GM12878 (cell line): ENCODE measurements at regions not wholly inside any gene's neighbourhood (a gene's known extent, or its start where the extent isn't known, plus 50 kb on each side); places are given as distances from the start of the nearest gene placed in this dataset.

Experiments used
- ATAC-seq: fragments of 200-7000 bp; cut with Tn5 transposase; 3 replicates; pipeline ENCODE4 v1.9.1; 2020; ENCODE audit warnings: mild to moderate bottlenecking, moderate library complexity
- BruUV-seq: library from RNA; stranded (reverse); fragments of 400-500 nt; replicated peaks from 2 replicates; lab custom pipeline; 2021; lab: Mats Ljungman, UMichigan
- CTCF ChIA-PET: fragments of 300-600 bp; sonication (Branson Sonifier 250); formaldehyde crosslinking; extraction: SDS; loops from one replicate; lab custom pipeline; 2021; ENCODE audit warnings: inconsistent platforms; lab: Yijun Ruan, JAX
- POLR2A ChIA-PET: fragments of 350-600 bp; formaldehyde crosslinking; extraction: SDS; loops from one replicate; lab custom pipeline; 2021; ENCODE audit warnings: inconsistent platforms; lab: Charles Lee
- RAD21 ChIA-PET: fragments of 300-600 bp; sonication (Branson Sonifier 250); formaldehyde crosslinking; loops from one replicate; lab custom pipeline; 2023; ENCODE audit warnings: antibody characterized with exemption; ENCODE audit not compliant: unreplicated experiment; lab: Charles Lee
- SMC1A ChIA-PET: fragments of 300-600 bp; sonication (Branson Sonifier 250); formaldehyde crosslinking; loops from one replicate; lab custom pipeline; 2023; ENCODE audit not compliant: unreplicated experiment, uncharacterized antibody; lab: Charles Lee
- DNase-seq: peaks from one replicate; pipeline ENCODE4 v3.0.0-alpha.2; 2011; ENCODE audit warnings: low read depth, low spot score
- FAIRE-seq: peaks from 3 replicates; lab custom pipeline; 2011; peaks lifted over from hg19 to GRCh38; lab: Jason Lieb, UNC
- H2AFZ ChIP-seq: 2 replicates; pipeline ENCODE4 v1.6.0; 2011; ENCODE audit warnings: low read depth, low read length, control low read depth; ENCODE audit not compliant: control insufficient read depth
- H3K27ac ChIP-seq: 2 replicates; pipeline ENCODE4 v1.5.1; 2011; ENCODE audit warnings: control low read depth; ENCODE audit not compliant: control insufficient read depth, insufficient read depth
- H3K27me3 ChIP-seq, 2 experiments: replicated peaks in 1 of 2; 2 replicates each; pipeline versions ENCODE4 v1.6.0 to v1.6.1; 2011; ENCODE audit warnings: low read length in 1 of 2; ENCODE audit not compliant: control insufficient read depth in 2 of 2, insufficient read depth in 2 of 2
- H3K36me3 ChIP-seq, 2 experiments: 2 replicates each; pipeline ENCODE4 v1.5.1; 2011; ENCODE audit warnings: low read length in 1 of 2; ENCODE audit not compliant: control insufficient read depth in 2 of 2, insufficient read depth in 2 of 2
- H3K4me1 ChIP-seq: 2 replicates; pipeline ENCODE4 v1.6.1; 2011; ENCODE audit warnings: mild to moderate bottlenecking, low read length, moderate library complexity, mixed read lengths; ENCODE audit not compliant: control insufficient read depth, insufficient read depth
- H3K4me2 ChIP-seq: 2 replicates; pipeline ENCODE4 v1.6.0; 2011; ENCODE audit warnings: control low read depth; ENCODE audit not compliant: control insufficient read depth, insufficient read depth
- H3K4me3 ChIP-seq: fragments of 200-600 bp; sonication (generic); 2 replicates; pipeline ENCODE4 v1.5.1; 2016
- H3K79me2 ChIP-seq: 2 replicates; pipeline ENCODE4 v1.6.0; 2011; ENCODE audit warnings: low read length; ENCODE audit not compliant: control insufficient read depth, insufficient read depth
- H3K9ac ChIP-seq: 2 replicates; pipeline ENCODE4 v1.8.0; 2011; ENCODE audit warnings: low read length, control low read depth, mixed read lengths; ENCODE audit not compliant: control insufficient read depth, insufficient read depth
- H3K9me3 ChIP-seq: replicated peaks from 3 replicates; pipeline ENCODE4 v1.5.1; 2011; ENCODE audit warnings: mild to moderate bottlenecking, low read length; ENCODE audit not compliant: control insufficient read depth, insufficient read depth
- H4K20me1 ChIP-seq: 2 replicates; pipeline ENCODE4 v1.6.0; 2011; ENCODE audit not compliant: control insufficient read depth, insufficient read depth
- ESRRA ChIP-seq: IDR thresholded peaks from 2 replicates; pipeline ENCODE4 v1.6.1; 2012; ENCODE audit warnings: mild to moderate bottlenecking, low read length, improper control_type of control experiment
- MXI1 ChIP-seq: fragments of 150-350 bp; IDR thresholded peaks from 2 replicates; pipeline ENCODE4 v1.6.1; 2011; ENCODE audit warnings: low read depth, mild to moderate bottlenecking, inconsistent platforms, low read length, improper control_type of control experiment
- NRF1 ChIP-seq: conservative IDR thresholded peaks from 2 replicates; pipeline ENCODE4 v1.6.1; 2011; ENCODE audit warnings: mild to moderate bottlenecking, low read depth, low read length, improper control_type of control experiment
- PAX5 ChIP-seq: IDR thresholded peaks from 2 replicates; pipeline ENCODE4 v1.6.1; 2011; ENCODE audit warnings: low read depth, low read length, borderline replicate concordance
- RBBP5 ChIP-seq: fragments of 200-600 bp; sonication (generic); conservative IDR thresholded peaks from 2 replicates; pipeline ENCODE4 v1.6.1; 2016
- SMAD5 ChIP-seq: IDR thresholded peaks from 2 replicates; pipeline ENCODE4 v1.6.1; 2016; ENCODE audit warnings: antibody characterized with exemption, low read depth
- SMARCA5 ChIP-seq: fragments of 450-650 bp; IDR thresholded peaks from 2 replicates; pipeline ENCODE4 v1.6.1; 2017; ENCODE audit warnings: mild to moderate bottlenecking
- SREBF1 ChIP-seq: IDR thresholded peaks from 2 replicates; pipeline ENCODE4 v1.6.1; 2012; ENCODE audit warnings: mild to moderate bottlenecking, low read length
- SRF ChIP-seq, 2 experiments: IDR thresholded peaks; 2 replicates each; pipeline ENCODE4 v1.6.1; 2011; ENCODE audit warnings: low read depth in 2 of 2, low read length in 2 of 2, mild to moderate bottlenecking in 1 of 2, moderate library complexity in 1 of 2
- WRNIP1 ChIP-seq: IDR thresholded peaks from 2 replicates; pipeline ENCODE4 v1.6.1; 2011; ENCODE audit warnings: low read depth, low read length, improper control_type of control experiment, borderline replicate concordance
- WGBS: methylation state at CpG from one replicate; pipeline ENCODE4 v1.1.6; 2016; ENCODE audit warnings: low lambda C conversion rate; ENCODE audit not compliant: insufficient replicate concordance, insufficient coverage; ENCODE audit errors: missing lambda C conversion rate; 5-methylcytosine and 5-hydroxymethylcytosine counted together
- in situ Hi-C: fragments of 300-500 bp; cut with MboI; formaldehyde crosslinking; loops from 9 replicates; pipeline ENCODE4 v1.14.3; 2018; ENCODE audit warnings: mixed read lengths
- intact Hi-C: fragments of 100-400 bp; cut with micrococcal nuclease; formaldehyde crosslinking; loops from one replicate; pipeline ENCODE4 v1.14.2; 2022; ENCODE audit not compliant: unreplicated experiment
- TF ChIP-seq, protein P1 (sequence below): IDR thresholded peaks from 2 replicates; pipeline ENCODE4 v1.6.1; 2012; ENCODE audit warnings: mild to moderate bottlenecking, low read depth, low read length
- TF ChIP-seq, protein P2 (sequence below): fragments of 450-650 bp; formaldehyde crosslinking; IDR thresholded peaks from 2 replicates; pipeline ENCODE4 v1.4.0; 2022; ENCODE audit warnings: mild to moderate bottlenecking, moderate library complexity

DNA sequence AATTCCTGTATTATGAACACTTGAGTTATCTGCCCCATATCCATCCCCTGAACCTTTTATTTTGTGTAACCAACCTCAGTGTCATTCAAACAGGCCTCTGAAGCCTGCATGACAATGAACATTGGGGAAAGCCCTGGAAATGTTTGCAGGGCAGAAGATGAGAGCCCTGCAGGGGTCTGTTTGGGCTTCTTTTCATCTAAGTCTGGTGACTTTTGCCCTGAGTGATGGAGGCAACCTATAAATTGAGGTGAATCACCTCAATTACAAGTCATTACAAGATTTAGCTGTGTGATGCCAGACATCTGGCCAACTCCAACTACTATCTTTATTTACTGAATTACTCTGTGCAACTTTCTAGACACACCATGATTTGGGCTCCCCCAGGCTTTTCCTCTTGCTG is 189.2 kb downstream of the MAF start (continued):
- TF ChIP-seq SRF (IDR thresholded peaks at IDR 0.05; ENCODE audit: low read depth in 2 of 2, low read length in 2 of 2) (no peak), SMARCA5 (no peak), RBBP5 (no peak), NRF1 (no peak), PAX5 (no peak), SMAD5 (no peak)
- TF ChIP-seq, protein P1, sequence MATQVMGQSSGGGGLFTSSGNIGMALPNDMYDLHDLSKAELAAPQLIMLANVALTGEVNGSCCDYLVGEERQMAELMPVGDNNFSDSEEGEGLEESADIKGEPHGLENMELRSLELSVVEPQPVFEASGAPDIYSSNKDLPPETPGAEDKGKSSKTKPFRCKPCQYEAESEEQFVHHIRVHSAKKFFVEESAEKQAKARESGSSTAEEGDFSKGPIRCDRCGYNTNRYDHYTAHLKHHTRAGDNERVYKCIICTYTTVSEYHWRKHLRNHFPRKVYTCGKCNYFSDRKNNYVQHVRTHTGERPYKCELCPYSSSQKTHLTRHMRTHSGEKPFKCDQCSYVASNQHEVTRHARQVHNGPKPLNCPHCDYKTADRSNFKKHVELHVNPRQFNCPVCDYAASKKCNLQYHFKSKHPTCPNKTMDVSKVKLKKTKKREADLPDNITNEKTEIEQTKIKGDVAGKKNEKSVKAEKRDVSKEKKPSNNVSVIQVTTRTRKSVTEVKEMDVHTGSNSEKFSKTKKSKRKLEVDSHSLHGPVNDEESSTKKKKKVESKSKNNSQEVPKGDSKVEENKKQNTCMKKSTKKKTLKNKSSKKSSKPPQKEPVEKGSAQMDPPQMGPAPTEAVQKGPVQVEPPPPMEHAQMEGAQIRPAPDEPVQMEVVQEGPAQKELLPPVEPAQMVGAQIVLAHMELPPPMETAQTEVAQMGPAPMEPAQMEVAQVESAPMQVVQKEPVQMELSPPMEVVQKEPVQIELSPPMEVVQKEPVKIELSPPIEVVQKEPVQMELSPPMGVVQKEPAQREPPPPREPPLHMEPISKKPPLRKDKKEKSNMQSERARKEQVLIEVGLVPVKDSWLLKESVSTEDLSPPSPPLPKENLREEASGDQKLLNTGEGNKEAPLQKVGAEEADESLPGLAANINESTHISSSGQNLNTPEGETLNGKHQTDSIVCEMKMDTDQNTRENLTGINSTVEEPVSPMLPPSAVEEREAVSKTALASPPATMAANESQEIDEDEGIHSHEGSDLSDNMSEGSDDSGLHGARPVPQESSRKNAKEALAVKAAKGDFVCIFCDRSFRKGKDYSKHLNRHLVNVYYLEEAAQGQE: no peak

DNA sequence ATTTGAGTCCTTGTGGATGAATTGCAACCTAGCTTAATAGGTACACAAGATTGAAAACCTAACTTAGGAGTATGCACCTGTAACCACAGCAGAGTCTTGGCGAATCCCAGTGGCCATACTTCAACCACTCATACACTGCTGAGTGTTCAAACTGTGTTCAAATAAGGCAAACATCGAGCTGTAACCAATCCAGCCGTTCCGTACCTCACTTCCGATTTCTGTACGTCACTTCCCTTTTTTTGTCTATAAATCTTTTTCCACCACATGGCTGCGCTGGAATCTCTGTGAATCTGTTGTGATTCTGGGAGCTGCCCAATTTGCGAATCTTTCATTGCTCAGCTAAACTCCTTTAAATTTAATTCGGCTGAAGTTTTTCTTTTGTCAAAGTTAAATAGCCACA is 190.6 kb downstream of the MAF start:
- SMC1A ChIA-PET: interaction anchor here (0.7 to 0.9 kb wide), 2 partner anchors 38 to 195 kb away, joined by 3 read pairs; no protein-coding TSS in a partner anchor
- ATAC-seq (no peak), DNase-seq (no peak), FAIRE-seq (no peak)
- H4K20me1 ChIP-seq: no peaks in the 10 kb centered on the region
- H3K4me3 ChIP-seq: no peak overlapping the region
- CTCF ChIA-PET: no interaction called here
- RAD21 ChIA-PET: no interaction called here
- no peaks in the 10 kb centered on the region for H3K27me3 ChIP-seq
- in situ Hi-C loops: no loop called here
- H3K36me3 ChIP-seq: no peaks in the 10 kb centered on the region
- H2AFZ ChIP-seq: no peak overlapping the region
- BruUV-seq: no TSS peak
- POLR2A ChIA-PET: no interaction called here
- TF ChIP-seq SREBF1 (no peak), ESRRA (no peak), MXI1 (no peak), WRNIP1 (no peak)
- TF ChIP-seq, protein P2, sequence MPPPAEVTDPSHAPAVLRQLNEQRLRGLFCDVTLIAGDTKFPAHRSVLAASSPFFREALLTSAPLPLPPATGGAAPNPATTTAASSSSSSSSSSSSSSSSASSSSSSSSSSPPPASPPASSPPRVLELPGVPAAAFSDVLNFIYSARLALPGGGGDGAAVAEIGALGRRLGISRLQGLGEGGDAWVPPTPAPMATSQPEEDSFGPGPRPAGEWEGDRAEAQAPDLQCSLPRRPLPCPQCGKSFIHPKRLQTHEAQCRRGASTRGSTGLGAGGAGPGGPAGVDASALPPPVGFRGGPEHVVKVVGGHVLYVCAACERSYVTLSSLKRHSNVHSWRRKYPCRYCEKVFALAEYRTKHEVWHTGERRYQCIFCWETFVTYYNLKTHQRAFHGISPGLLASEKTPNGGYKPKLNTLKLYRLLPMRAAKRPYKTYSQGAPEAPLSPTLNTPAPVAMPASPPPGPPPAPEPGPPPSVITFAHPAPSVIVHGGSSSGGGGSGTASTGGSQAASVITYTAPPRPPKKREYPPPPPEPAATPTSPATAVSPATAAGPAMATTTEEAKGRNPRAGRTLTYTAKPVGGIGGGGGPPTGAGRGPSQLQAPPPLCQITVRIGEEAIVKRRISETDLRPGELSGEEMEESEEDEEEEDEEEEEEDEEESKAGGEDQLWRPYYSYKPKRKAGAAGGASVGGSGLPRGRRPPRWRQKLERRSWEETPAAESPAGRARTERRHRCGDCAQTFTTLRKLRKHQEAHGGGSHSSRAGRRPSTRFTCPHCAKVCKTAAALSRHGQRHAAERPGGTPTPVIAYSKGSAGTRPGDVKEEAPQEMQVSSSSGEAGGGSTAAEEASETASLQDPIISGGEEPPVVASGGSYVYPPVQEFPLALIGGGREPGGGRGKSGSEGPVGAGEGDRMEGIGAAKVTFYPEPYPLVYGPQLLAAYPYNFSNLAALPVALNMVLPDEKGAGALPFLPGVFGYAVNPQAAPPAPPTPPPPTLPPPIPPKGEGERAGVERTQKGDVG (CRISPR knock-in tag): no peak
- WGBS: 40% methylated on average over 9 of the region's 9 CpGs
- H3K4me1 ChIP-seq: no peaks in the 10 kb centered on the region
- no peak overlapping the region for H3K27ac ChIP-seq
- H3K9me3 ChIP-seq: no peaks in the 10 kb centered on the region; the same call in 2 of the 3 replicates
- H3K79me2 ChIP-seq: no peaks in the 10 kb centered on the region
- H3K9ac ChIP-seq: no peak overlapping the region
- H3K4me2 ChIP-seq: no peak overlapping the region
- intact Hi-C loops: no loop called here
